Glutamatergic neuron (in vitro differentiated cells): ENCODE measurements at regions not wholly inside any gene's neighbourhood (a gene's known extent, or its start where the extent isn't known, plus 50 kb on each side); places are given as distances from the start of the nearest gene placed in this dataset.

Source experiments
- DNase-seq: peaks from one replicate; pipeline ENCODE4 v3.0.0; 2022
- H3K27ac Mint-ChIP-seq: one replicate; pipeline ENCODE4 v1.8.0; 2020; ENCODE audit warnings: mild to moderate bottlenecking, mixed read lengths, inconsistent platforms; ENCODE audit not compliant: unreplicated experiment
- H3K27me3 Mint-ChIP-seq: one replicate; pipeline ENCODE4 v1.8.0; 2020; ENCODE audit warnings: mild to moderate bottlenecking, moderate library complexity, mixed read lengths, inconsistent platforms; ENCODE audit not compliant: unreplicated experiment
- H3K36me3 Mint-ChIP-seq: one replicate; pipeline ENCODE4 v1.8.0; 2020; ENCODE audit warnings: mild to moderate bottlenecking, mixed read lengths, inconsistent platforms; ENCODE audit not compliant: unreplicated experiment
- H3K4me1 Mint-ChIP-seq: one replicate; pipeline ENCODE4 v1.8.0; 2020; ENCODE audit warnings: mild to moderate bottlenecking, low read depth, mixed read lengths, inconsistent platforms; ENCODE audit not compliant: unreplicated experiment
- H3K4me3 Mint-ChIP-seq: one replicate; pipeline ENCODE4 v1.8.0; 2020; ENCODE audit warnings: mild to moderate bottlenecking, mixed read lengths, inconsistent platforms; ENCODE audit not compliant: unreplicated experiment
- H3K9me3 Mint-ChIP-seq: one replicate; pipeline ENCODE4 v1.8.0; 2020; ENCODE audit warnings: mild to moderate bottlenecking, moderate library complexity, mixed read lengths, inconsistent platforms; ENCODE audit not compliant: unreplicated experiment
- TF ChIP-seq, protein P1 (sequence below): fragments of 200-600 bp; sonication (generic); IDR thresholded peaks from one replicate; pipeline ENCODE4 v1.5.0; 2021; ENCODE audit not compliant: partially characterized antibody, unreplicated experiment

DNA sequence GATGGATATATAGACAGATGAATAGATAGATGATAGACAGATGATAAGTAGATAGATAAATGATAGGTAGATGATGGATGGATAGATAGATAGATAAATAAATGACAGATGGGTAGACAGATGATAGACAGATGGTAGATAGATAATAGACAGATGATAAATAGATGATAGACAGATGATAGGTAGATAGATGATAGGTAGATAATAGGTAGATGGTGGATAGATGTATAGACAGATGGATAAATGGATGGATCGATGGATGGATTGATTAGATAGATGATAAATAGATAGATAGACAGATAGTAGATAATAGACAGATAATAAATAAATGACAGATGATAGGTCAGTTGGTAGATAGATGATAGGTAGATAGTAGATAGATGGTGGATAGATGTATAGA is 212.7 kb downstream of the NFATC2 start:
- peaks cover 6% of the 10 kb centered on the region for H3K9me3 Mint-ChIP-seq
- H3K27ac Mint-ChIP-seq: no peak overlapping the region
- TF ChIP-seq, protein P1, sequence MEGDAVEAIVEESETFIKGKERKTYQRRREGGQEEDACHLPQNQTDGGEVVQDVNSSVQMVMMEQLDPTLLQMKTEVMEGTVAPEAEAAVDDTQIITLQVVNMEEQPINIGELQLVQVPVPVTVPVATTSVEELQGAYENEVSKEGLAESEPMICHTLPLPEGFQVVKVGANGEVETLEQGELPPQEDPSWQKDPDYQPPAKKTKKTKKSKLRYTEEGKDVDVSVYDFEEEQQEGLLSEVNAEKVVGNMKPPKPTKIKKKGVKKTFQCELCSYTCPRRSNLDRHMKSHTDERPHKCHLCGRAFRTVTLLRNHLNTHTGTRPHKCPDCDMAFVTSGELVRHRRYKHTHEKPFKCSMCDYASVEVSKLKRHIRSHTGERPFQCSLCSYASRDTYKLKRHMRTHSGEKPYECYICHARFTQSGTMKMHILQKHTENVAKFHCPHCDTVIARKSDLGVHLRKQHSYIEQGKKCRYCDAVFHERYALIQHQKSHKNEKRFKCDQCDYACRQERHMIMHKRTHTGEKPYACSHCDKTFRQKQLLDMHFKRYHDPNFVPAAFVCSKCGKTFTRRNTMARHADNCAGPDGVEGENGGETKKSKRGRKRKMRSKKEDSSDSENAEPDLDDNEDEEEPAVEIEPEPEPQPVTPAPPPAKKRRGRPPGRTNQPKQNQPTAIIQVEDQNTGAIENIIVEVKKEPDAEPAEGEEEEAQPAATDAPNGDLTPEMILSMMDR: no peak
- no peaks in the 10 kb centered on the region for H3K4me1 Mint-ChIP-seq
- no peak for DNase-seq
- H3K4me3 Mint-ChIP-seq: no peak overlapping the region
- H3K27me3 Mint-ChIP-seq: peaks cover 2% of the 10 kb centered on the region
- peaks cover 10% of the 10 kb centered on the region for H3K36me3 Mint-ChIP-seq

DNA sequence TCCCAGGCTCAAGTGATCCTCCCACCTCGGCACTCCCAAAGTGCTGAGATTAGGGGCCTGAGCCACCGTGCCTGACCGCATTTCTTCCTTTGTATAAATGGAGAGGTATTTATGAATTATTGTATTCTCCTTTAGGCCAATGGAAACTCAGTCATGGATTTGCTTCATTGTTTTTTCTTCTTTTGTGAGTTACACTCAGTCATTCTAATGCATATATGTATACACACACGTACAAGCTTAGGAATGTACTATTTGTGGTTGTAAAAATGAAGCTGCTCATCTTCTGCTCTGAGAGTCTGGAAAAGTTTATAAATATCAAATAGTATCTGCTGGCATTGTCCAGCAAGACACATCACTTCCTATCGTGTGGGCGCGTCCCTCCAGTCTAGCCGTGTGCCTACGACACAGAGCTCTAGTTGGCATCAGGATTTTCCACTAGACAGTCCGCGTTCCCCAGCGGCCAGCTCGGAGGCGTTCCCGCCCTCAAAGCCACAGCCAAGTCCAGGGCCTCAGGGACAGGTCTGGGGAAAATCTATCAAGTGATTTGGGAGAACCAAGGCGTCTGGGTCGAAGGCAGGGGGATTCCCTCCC is 215.2 kb downstream of the NFATC2 start:
- TF ChIP-seq, protein P1: no peak
- no peaks in the 10 kb centered on the region for H3K9me3 Mint-ChIP-seq
- peaks cover 4% of the 10 kb centered on the region for H3K27me3 Mint-ChIP-seq
- no peak for DNase-seq
- H3K4me1 Mint-ChIP-seq: peaks cover 4% of the 10 kb centered on the region
- no peak overlapping the region for H3K4me3 Mint-ChIP-seq
- H3K36me3 Mint-ChIP-seq: peaks cover 10% of the 10 kb centered on the region
- H3K27ac Mint-ChIP-seq: no peak overlapping the region

DNA sequence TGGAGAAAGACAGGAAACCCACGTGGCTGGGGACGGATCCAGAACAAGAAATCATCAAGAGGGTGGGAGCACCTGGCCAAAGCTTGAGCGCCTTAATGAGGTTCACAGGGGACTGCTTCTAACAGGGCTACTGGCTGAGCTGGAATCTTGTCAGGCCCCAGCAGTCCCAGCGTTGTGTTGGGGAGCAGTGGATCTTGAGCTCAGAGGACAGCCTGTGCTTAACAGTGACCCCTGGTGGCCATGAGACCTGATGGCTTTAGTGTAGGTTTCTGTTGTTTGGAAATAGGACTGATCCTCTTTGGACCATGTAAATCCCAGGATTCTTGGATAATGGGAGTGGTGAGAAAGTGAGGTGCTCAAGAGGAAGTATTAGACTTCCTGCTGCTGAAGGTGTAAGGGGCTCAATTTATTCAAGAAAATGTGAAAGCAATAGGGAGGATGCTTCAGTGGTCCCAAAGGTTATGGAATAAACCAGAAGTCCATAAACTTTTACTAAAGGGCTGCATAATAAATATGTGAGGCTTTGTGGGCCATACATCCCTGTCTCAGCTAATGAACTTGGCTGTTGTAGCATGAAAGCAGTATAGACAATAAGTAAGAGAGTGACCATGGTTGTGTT is 216.2 kb downstream of the NFATC2 start:
- TF ChIP-seq, protein P1: no peak
- H3K4me1 Mint-ChIP-seq: peaks cover 4% of the 10 kb centered on the region

DNA sequence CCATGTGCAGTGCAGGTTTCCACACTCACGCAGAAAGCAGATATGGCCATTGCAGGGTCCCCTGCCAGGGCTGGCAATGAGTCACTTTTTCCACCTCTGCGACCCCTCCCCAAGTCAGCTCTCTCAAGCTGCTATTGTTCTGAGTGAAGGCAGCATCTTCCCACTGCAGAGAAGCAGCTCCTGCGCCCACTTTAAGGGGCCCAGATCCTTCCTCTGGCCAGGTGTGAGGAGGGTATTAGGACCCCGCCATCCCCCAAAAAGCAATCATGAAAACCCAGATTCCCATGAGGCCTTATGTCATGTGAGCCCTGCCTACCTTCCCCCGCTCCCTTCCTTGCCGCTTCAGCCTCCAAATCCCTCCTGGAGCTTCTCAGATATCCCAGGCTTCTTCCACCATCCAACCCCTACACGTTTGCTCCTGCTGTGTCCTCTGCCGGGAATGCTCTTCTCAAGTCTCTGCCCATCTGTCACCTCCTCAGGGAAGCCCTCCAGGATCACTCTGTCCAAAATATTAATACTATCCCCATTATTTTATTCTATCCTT is 220.3 kb downstream of the NFATC2 start:
- Mint-ChIP-seq H3K27me3 (peaks cover 6% of the 10 kb centered on the region), H3K4me3 (no peak overlapping the region), H3K27ac (no peak overlapping the region), H3K36me3 (peaks cover 4% of the 10 kb centered on the region), H3K9me3 (peaks cover 1% of the 10 kb centered on the region), H3K4me1 (peaks cover 4% of the 10 kb centered on the region)
- TF ChIP-seq, protein P1: no peak
- no peak for DNase-seq

More for the DNA sequence above, 216.2 kb downstream of the NFATC2 start:
- Mint-ChIP-seq H3K36me3 (peaks cover 10% of the 10 kb centered on the region), H3K4me3 (no peak overlapping the region), H3K27me3 (peaks cover 4% of the 10 kb centered on the region), H3K27ac (no peak overlapping the region), H3K9me3 (no peaks in the 10 kb centered on the region)
- peak; percentile 46 for DNase-seq
